GM23338 (cell line): ENCODE measurements at regions not wholly inside any gene's neighbourhood (a gene's known extent, or its start where the extent isn't known, plus 50 kb on each side); places are given as distances from the start of the nearest gene placed in this dataset.

ENCODE experiments used
- ATAC-seq: fragments of 200-7000 bp; cut with Tn5 transposase; 3 replicates; pipeline ENCODE4 v1.9.1; 2020
- DNase-seq: peaks from one replicate; pipeline ENCODE4 v3.0.0-alpha.2; 2015; ENCODE audit warnings: low spot score
- H2AFZ ChIP-seq: fragments of 200-600 bp; sonication (generic); 2 replicates; pipeline ENCODE4 v1.8.0; 2016; ENCODE audit warnings: antibody characterized with exemption, mild to moderate bottlenecking, moderate library complexity
- H3F3A ChIP-seq: fragments of 200-600 bp; sonication (generic); replicated peaks from 2 replicates; pipeline ENCODE4 v1.8.0; 2017; ENCODE audit warnings: antibody characterized with exemption, mixed run types, low read depth
- H3K27ac ChIP-seq: fragments of 200-600 bp; sonication (generic); 2 replicates; pipeline ENCODE4 v1.6.1; 2016; ENCODE audit warnings: low read depth
- H3K27me3 ChIP-seq: fragments of 200-600 bp; sonication (generic); 2 replicates; pipeline ENCODE4 v1.8.0; 2016; ENCODE audit warnings: mild to moderate bottlenecking, mixed run types, moderate library complexity; ENCODE audit not compliant: insufficient read depth
- H3K36me3 ChIP-seq: fragments of 200-600 bp; sonication (generic); 2 replicates; pipeline ENCODE4 v1.8.0; 2016; ENCODE audit warnings: mild to moderate bottlenecking; ENCODE audit not compliant: insufficient read depth
- H3K4me1 ChIP-seq: fragments of 200-600 bp; sonication (generic); 2 replicates; pipeline ENCODE4 v1.8.0; 2016; ENCODE audit warnings: mild to moderate bottlenecking, moderate library complexity; ENCODE audit not compliant: insufficient read depth
- H3K4me2 ChIP-seq: fragments of 200-600 bp; sonication (generic); 2 replicates; pipeline ENCODE4 v1.7.1; 2017; ENCODE audit warnings: mixed run types
- H3K4me3 ChIP-seq: fragments of 200-600 bp; sonication (generic); 2 replicates; pipeline ENCODE4 v1.6.1; 2016; ENCODE audit warnings: mixed run types
- H3K79me2 ChIP-seq: fragments of 200-600 bp; sonication (generic); replicated peaks from 2 replicates; pipeline ENCODE4 v1.8.0; 2017; ENCODE audit warnings: mild to moderate bottlenecking; ENCODE audit not compliant: insufficient read depth
- H3K9me2 ChIP-seq: fragments of 200-600 bp; sonication (generic); 2 replicates; pipeline ENCODE4 v1.8.0; 2017; ENCODE audit not compliant: insufficient read depth
- H4K20me1 ChIP-seq: fragments of 200-600 bp; sonication (generic); replicated peaks from 2 replicates; pipeline ENCODE4 v1.8.0; 2017; ENCODE audit warnings: mild to moderate bottlenecking; ENCODE audit not compliant: insufficient read depth
- H3K27ac Mint-ChIP-seq: 2 replicates; pipeline ENCODE4 v1.8.0; 2020; ENCODE audit warnings: inconsistent platforms, mild to moderate bottlenecking, moderate library complexity, mixed read lengths
- H3K27me3 Mint-ChIP-seq: 3 replicates; pipeline ENCODE4 v1.8.0; 2022; ENCODE audit warnings: low read depth, mild to moderate bottlenecking, moderate library complexity, mixed read lengths, inconsistent platforms; ENCODE audit not compliant: insufficient read depth, poor library complexity
- H3K36me3 Mint-ChIP-seq: 3 replicates; pipeline ENCODE4 v1.8.0; 2021; ENCODE audit warnings: low read depth, mild to moderate bottlenecking, inconsistent platforms, moderate library complexity, mixed read lengths
- H3K4me1 Mint-ChIP-seq: 3 replicates; pipeline ENCODE4 v1.8.0; 2020; ENCODE audit warnings: mild to moderate bottlenecking, inconsistent platforms, mixed read lengths
- H3K4me3 Mint-ChIP-seq: 3 replicates; pipeline ENCODE4 v1.8.0; 2021; ENCODE audit warnings: moderate library complexity, mild to moderate bottlenecking, inconsistent platforms, mixed read lengths
- H3K9me3 Mint-ChIP-seq: 3 replicates; pipeline ENCODE4 v1.8.0; 2020; ENCODE audit warnings: moderate library complexity, mild to moderate bottlenecking, inconsistent platforms, mixed read lengths
- CREB1 ChIP-seq: fragments of 250-450 bp; sonication (Bioruptor Pico); IDR thresholded peaks from 2 replicates; pipeline ENCODE4 v1.5.0; 2020; ENCODE audit warnings: low read depth, mild to moderate bottlenecking, moderate library complexity
- CTCF ChIP-seq, 2 experiments: fragments of 200-600 bp in 1 of 2; sonication (generic) in 1 of 2; conservative IDR thresholded peaks; 2 replicates each; pipeline versions ENCODE4 v1.5.1 to v1.6.1; 2016 to 2017; ENCODE audit warnings: antibody characterized with exemption in 2 of 2, low read depth in 2 of 2, mild to moderate bottlenecking in 2 of 2, moderate library complexity in 1 of 2
- ETS1 ChIP-seq: IDR thresholded peaks from 2 replicates; pipeline ENCODE4 v1.6.1; 2016; ENCODE audit warnings: antibody characterized with exemption
- EZH2 ChIP-seq: fragments of 200-600 bp; sonication (generic); IDR thresholded peaks from one replicate; pipeline ENCODE4 v1.8.0; 2017; ENCODE audit warnings: antibody characterized with exemption, mild to moderate bottlenecking, low read depth; ENCODE audit not compliant: unreplicated experiment
- EZH2phosphoT487 ChIP-seq: fragments of 200-600 bp; sonication (generic); IDR thresholded peaks from one replicate; pipeline ENCODE4 v1.8.1; 2018; ENCODE audit warnings: antibody characterized with exemption; ENCODE audit not compliant: unreplicated experiment
- JUNB ChIP-seq: IDR thresholded peaks from one replicate; pipeline ENCODE4 v1.6.1; 2016; ENCODE audit warnings: antibody characterized with exemption; ENCODE audit not compliant: unreplicated experiment
- NANOG ChIP-seq: IDR thresholded peaks from 2 replicates; pipeline ENCODE4 v1.6.1; 2016; ENCODE audit warnings: antibody characterized with exemption, borderline replicate concordance
- POLR2AphosphoS5 ChIP-seq: IDR thresholded peaks from 2 replicates; pipeline ENCODE4 v1.6.1; 2016; ENCODE audit warnings: antibody characterized with exemption, low read depth
- REST ChIP-seq: IDR thresholded peaks from one replicate; pipeline ENCODE4 v1.6.1; 2018; ENCODE audit warnings: antibody characterized with exemption; ENCODE audit not compliant: unreplicated experiment
- STAT1 ChIP-seq: IDR thresholded peaks from one replicate; pipeline ENCODE4 v1.6.1; 2016; ENCODE audit warnings: antibody characterized with exemption; ENCODE audit not compliant: unreplicated experiment
- ZNF114 ChIP-seq: fragments of 250-450 bp; sonication (Bioruptor Pico); IDR thresholded peaks from 2 replicates; pipeline ENCODE4 v1.5.0; 2020; ENCODE audit warnings: mild to moderate bottlenecking, moderate library complexity
- ZNF331 ChIP-seq: fragments of 250-450 bp; sonication (Bioruptor Pico); IDR thresholded peaks from 2 replicates; pipeline ENCODE4 v1.5.0; 2020; ENCODE audit warnings: low read depth, mild to moderate bottlenecking, moderate library complexity
- ZNF462 ChIP-seq: fragments of 250-450 bp; sonication (Bioruptor Pico); IDR thresholded peaks from 2 replicates; pipeline ENCODE4 v1.5.0; 2020; ENCODE audit warnings: mild to moderate bottlenecking, moderate library complexity

- H3K4me2 ChIP-seq = peak overlapping the region; percentile 11; the same call in 1 of the 2 replicates
- peaks cover 6% of the 10 kb centered on the region; the same call in 2 of the 3 replicates for H3K36me3 Mint-ChIP-seq
- peaks cover 8% of the 10 kb centered on the region; the same call in 1 of the 2 replicates for H3K9me2 ChIP-seq
- H3K79me2 ChIP-seq = no peaks in the 10 kb centered on the region
- H3K4me1 ChIP-seq = peaks cover 26% of the 10 kb centered on the region
- 0 out of 2 replicates have a peak, but pooled peaks cover 3% of the 10 kb centered on the region for H3K36me3 ChIP-seq
- H4K20me1 ChIP-seq = no peaks in the 10 kb centered on the region
- peaks cover 5% of the 10 kb centered on the region for H3K27me3 Mint-ChIP-seq
- H3K27ac ChIP-seq = no peak overlapping the region
- no peak for DNase-seq
- 0 out of 2 replicates have a peak overlapping the region, but pooled peaks have one; percentile 29 for H3K27ac Mint-ChIP-seq
- no peaks in the 10 kb centered on the region for H3K27me3 ChIP-seq
- 0 out of 3 replicates have a peak overlapping the region, but pooled peaks have one; percentile 14 for H3K4me3 Mint-ChIP-seq
- no peak overlapping the region for H2AFZ ChIP-seq
- H3K9me3 Mint-ChIP-seq = peaks cover 14% of the 10 kb centered on the region; the same call in 2 of the 3 replicates
- no peak overlapping the region for H3K4me3 ChIP-seq
- H3K4me1 Mint-ChIP-seq = peaks cover 37% of the 10 kb centered on the region
- TF ChIP-seq EZH2 (no peak), JUNB (no peak), ZNF114 (CRISPR knock-in tag) (no peak), STAT1 (no peak), ZNF462 (no peak), ZNF331 (no peak), ETS1 (no peak), CREB1 (CRISPR knock-in tag) (no peak), NANOG (no peak), POLR2AphosphoS5 (no peak), EZH2phosphoT487 (no peak), CTCF (conservative IDR thresholded peaks at IDR 0.05; ENCODE audit: low read depth in 2 of 2) (no peak), REST (no peak)
- ATAC-seq = peak; percentile 63
- H3F3A ChIP-seq = no peaks in the 10 kb centered on the region
These were observed 115.2 kb upstream of the FAT3 start for GRCh38 chr11:92109466-92109865.
